NT2/D1 (cell line): ENCODE measurements at regions not wholly inside any gene's neighbourhood (a gene's known extent, or its start where the extent isn't known, plus 50 kb on each side); places are given as distances from the start of the nearest gene placed in this dataset.

ENCODE experiments used
- DNase-seq: peaks from one replicate; pipeline ENCODE4 v3.0.0-alpha.2; 2011; ENCODE audit warnings: low read depth, low spot score
- H3K27me3 ChIP-seq: 2 replicates; pipeline ENCODE4 v1.6.0; 2011; ENCODE audit warnings: mild to moderate bottlenecking; ENCODE audit not compliant: insufficient read length, insufficient read depth
- H3K36me3 ChIP-seq: 2 replicates; pipeline ENCODE4 v1.6.1; 2011; ENCODE audit warnings: mild to moderate bottlenecking, low read length, mixed read lengths; ENCODE audit not compliant: insufficient read depth, insufficient read length
- H3K4me1 ChIP-seq: 2 replicates; pipeline ENCODE4 v1.5.1; 2011; ENCODE audit not compliant: insufficient read depth, insufficient read length
- H3K4me3 ChIP-seq: 2 replicates; pipeline ENCODE4 v1.5.1; 2011; ENCODE audit warnings: low read depth; ENCODE audit not compliant: insufficient read length
- H3K9ac ChIP-seq: 2 replicates; pipeline ENCODE4 v1.6.0; 2011; ENCODE audit warnings: low read depth; ENCODE audit not compliant: insufficient read length
- H3K9me3 ChIP-seq: 2 replicates; pipeline ENCODE4 v1.5.1; 2011; ENCODE audit warnings: mild to moderate bottlenecking, low read length; ENCODE audit not compliant: insufficient read depth
- SUZ12 ChIP-seq: IDR thresholded peaks from 2 replicates; pipeline ENCODE4 v1.6.1; 2011; ENCODE audit not compliant: insufficient read length, insufficient read depth; ENCODE audit errors: extremely low read depth
- YY1 ChIP-seq: IDR thresholded peaks from 2 replicates; pipeline ENCODE4 v1.6.1; 2011; ENCODE audit not compliant: insufficient read length, insufficient read depth
- ZNF274 ChIP-seq: IDR thresholded peaks from 2 replicates; pipeline ENCODE4 v1.6.1; 2011; ENCODE audit warnings: mild to moderate bottlenecking, low read depth, low read length

DNA sequence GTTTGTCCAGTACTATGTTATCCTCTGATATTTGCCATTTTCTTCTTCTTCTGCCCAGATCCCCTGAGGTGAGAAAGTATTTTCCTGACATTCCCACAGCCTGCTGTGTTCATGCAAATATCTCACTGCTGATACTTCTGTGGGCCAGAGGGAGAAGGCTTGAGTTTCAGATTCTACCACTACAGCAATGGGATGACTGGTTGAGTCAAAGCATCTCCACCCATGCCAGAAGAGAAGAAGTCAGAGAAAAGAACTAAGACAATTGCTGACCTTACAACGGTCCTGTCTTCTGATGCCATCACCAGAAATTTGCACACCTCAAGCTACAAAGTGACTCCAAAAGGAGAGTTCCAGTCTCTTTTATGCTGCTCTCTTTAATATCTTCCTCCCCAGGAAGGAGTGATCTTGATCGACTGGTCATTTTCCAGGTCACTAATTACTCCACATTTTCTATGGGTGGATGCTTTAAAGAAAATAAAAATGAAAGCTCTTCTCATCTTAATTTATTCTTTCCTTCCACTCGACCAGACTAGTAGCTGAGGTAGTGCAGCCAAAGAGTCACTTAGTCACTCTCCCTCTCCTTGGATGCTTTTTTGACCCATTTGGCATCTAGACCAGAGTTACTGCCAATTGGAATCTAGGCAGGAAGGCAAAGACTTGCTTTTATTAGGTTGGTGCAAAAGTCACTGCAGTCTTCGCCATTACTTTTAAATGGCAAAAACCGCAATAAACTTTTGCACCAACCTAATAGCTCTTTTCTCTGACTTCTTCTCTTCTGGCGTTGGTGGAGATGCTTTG lies 195.1 kb downstream of the PTPRC start:
- no peaks in the 10 kb centered on the region; the same call in 1 of the 2 replicates for H3K9me3 ChIP-seq
- no peaks in the 10 kb centered on the region for H3K36me3 ChIP-seq
- DNase-seq, result no peak
- no peak overlapping the region for H3K4me3 ChIP-seq
- no peak for TF ChIP-seq ZNF274
- TF ChIP-seq SUZ12, result no peak
- no peak for TF ChIP-seq YY1
- no peak overlapping the region for H3K9ac ChIP-seq
- no peaks in the 10 kb centered on the region for H3K27me3 ChIP-seq
- no peaks in the 10 kb centered on the region for H3K4me1 ChIP-seq

GRCh38 chr1:198837278-198838021 lies 198.6 kb downstream of the PTPRC start:
- DNase-seq, result no peak
- H3K36me3 ChIP-seq, result no peaks in the 10 kb centered on the region
- no peak overlapping the region for H3K9ac ChIP-seq
- H3K27me3 ChIP-seq, result no peaks in the 10 kb centered on the region
- H3K9me3 ChIP-seq, result no peaks in the 10 kb centered on the region
- H3K4me3 ChIP-seq, result no peak overlapping the region
- TF ChIP-seq YY1 (no peak), ZNF274 (no peak), SUZ12 (no peak)
- no peaks in the 10 kb centered on the region for H3K4me1 ChIP-seq

GRCh38 chr1:198838022-198838342 lies 199.1 kb downstream of the PTPRC start:
- H3K4me3 ChIP-seq, result no peak overlapping the region
- no peaks in the 10 kb centered on the region for H3K27me3 ChIP-seq
- no peaks in the 10 kb centered on the region for H3K36me3 ChIP-seq
- TF ChIP-seq SUZ12 (no peak), ZNF274 (no peak), YY1 (no peak)
- DNase-seq, result no peak
- no peaks in the 10 kb centered on the region for H3K4me1 ChIP-seq
- no peak overlapping the region for H3K9ac ChIP-seq
- no peaks in the 10 kb centered on the region for H3K9me3 ChIP-seq

- TF ChIP-seq ZNF274 (no peak), SUZ12 (no peak), YY1 (no peak)
- Histone ChIP-seq H3K4me3 (no peak overlapping the region), H3K9me3 (no peaks in the 10 kb centered on the region), H3K27me3 (no peaks in the 10 kb centered on the region), H3K9ac (no peak overlapping the region), H3K4me1 (no peaks in the 10 kb centered on the region), H3K36me3 (no peaks in the 10 kb centered on the region)
- DNase-seq, result no peak
Observed at GRCh38 chr1:198841477-198841876, 202.6 kb downstream of the PTPRC start.

GRCh38 chr1:198842686-198843085 lies 203.8 kb downstream of the PTPRC start:
- H3K9ac ChIP-seq, result no peak overlapping the region
- no peaks in the 10 kb centered on the region for H3K4me1 ChIP-seq
- H3K9me3 ChIP-seq, result no peaks in the 10 kb centered on the region
- no peaks in the 10 kb centered on the region for H3K36me3 ChIP-seq
- no peak overlapping the region for H3K4me3 ChIP-seq
- no peak for DNase-seq
- TF ChIP-seq YY1 (no peak), ZNF274 (no peak), SUZ12 (no peak)
- no peaks in the 10 kb centered on the region for H3K27me3 ChIP-seq

DNA sequence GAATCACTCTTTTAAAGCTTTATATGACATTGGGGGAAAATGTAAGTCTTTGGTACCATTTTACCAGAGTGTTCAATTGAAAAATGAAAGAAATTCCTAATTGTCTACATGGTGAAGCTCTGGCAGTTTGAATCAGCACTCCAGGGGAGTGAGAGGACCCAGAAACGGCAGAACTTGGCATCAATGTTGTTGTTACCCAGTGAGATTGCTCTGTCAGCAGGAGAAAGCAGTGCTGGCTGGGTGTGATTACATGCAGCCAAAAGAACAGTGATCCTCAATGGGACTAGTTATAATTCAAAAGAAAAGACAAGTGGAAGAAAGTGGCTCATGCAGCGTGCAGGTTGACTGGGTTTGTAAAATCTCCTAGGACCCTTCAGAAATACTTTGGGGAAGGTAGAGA lies 206.4 kb downstream of the PTPRC start:
- no peak for TF ChIP-seq ZNF274
- Histone ChIP-seq H3K4me3 (no peak overlapping the region), H3K9ac (no peak overlapping the region), H3K9me3 (no peaks in the 10 kb centered on the region), H3K27me3 (no peaks in the 10 kb centered on the region), H3K4me1 (no peaks in the 10 kb centered on the region), H3K36me3 (no peaks in the 10 kb centered on the region)
- DNase-seq, result no peak

DNA sequence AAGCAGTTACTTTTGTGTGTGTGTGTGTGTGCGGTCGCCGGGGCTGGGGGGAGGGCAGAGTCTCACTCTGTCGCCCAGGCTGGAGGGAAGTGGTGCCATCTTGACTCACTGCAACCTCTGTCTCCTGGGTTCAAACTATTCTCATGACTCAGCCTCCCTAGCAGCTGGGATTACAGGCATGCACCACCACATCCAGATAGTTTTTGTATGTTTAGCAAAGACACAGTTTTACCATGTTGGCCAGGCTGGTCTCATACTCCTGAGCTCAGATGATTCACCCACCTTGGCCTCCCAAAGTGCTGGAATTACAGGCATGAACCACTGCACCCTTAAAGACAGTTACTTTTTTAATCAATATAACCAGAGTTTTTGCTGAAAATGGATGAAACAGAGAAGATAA lies 207.0 kb downstream of the PTPRC start:
- H3K9me3 ChIP-seq, result no peaks in the 10 kb centered on the region
- no peaks in the 10 kb centered on the region for H3K27me3 ChIP-seq
- no peak for TF ChIP-seq YY1
- no peak for TF ChIP-seq SUZ12
- no peak for TF ChIP-seq ZNF274
- no peak overlapping the region for H3K4me3 ChIP-seq
- no peak overlapping the region for H3K9ac ChIP-seq
- H3K4me1 ChIP-seq, result no peaks in the 10 kb centered on the region
- DNase-seq, result no peak
- no peaks in the 10 kb centered on the region for H3K36me3 ChIP-seq
